GM23338 (cell line): ENCODE measurements at regions not wholly inside any gene's neighbourhood (a gene's known extent, or its start where the extent isn't known, plus 50 kb on each side); places are given as distances from the start of the nearest gene placed in this dataset.

Experiments
- CREB1 ChIP-seq: fragments of 250-450 bp; sonication (Bioruptor Pico); IDR thresholded peaks from 2 replicates; pipeline ENCODE4 v1.5.0; 2020; ENCODE audit warnings: low read depth, mild to moderate bottlenecking, moderate library complexity
- CTCF ChIP-seq, 2 experiments: fragments of 200-600 bp in 1 of 2; sonication (generic) in 1 of 2; conservative IDR thresholded peaks; 2 replicates each; pipeline versions ENCODE4 v1.5.1 to v1.6.1; 2016 to 2017; ENCODE audit warnings: antibody characterized with exemption in 2 of 2, low read depth in 2 of 2, mild to moderate bottlenecking in 2 of 2, moderate library complexity in 1 of 2
- ETS1 ChIP-seq: IDR thresholded peaks from 2 replicates; pipeline ENCODE4 v1.6.1; 2016; ENCODE audit warnings: antibody characterized with exemption
- EZH2 ChIP-seq: fragments of 200-600 bp; sonication (generic); IDR thresholded peaks from one replicate; pipeline ENCODE4 v1.8.0; 2017; ENCODE audit warnings: antibody characterized with exemption, mild to moderate bottlenecking, low read depth; ENCODE audit not compliant: unreplicated experiment
- EZH2phosphoT487 ChIP-seq: fragments of 200-600 bp; sonication (generic); IDR thresholded peaks from one replicate; pipeline ENCODE4 v1.8.1; 2018; ENCODE audit warnings: antibody characterized with exemption; ENCODE audit not compliant: unreplicated experiment
- POLR2AphosphoS5 ChIP-seq: IDR thresholded peaks from 2 replicates; pipeline ENCODE4 v1.6.1; 2016; ENCODE audit warnings: antibody characterized with exemption, low read depth
- STAT1 ChIP-seq: IDR thresholded peaks from one replicate; pipeline ENCODE4 v1.6.1; 2016; ENCODE audit warnings: antibody characterized with exemption; ENCODE audit not compliant: unreplicated experiment
- TF ChIP-seq, protein P1 (sequence below): IDR thresholded peaks from one replicate; pipeline ENCODE4 v1.6.1; 2018; ENCODE audit warnings: antibody characterized with exemption; ENCODE audit not compliant: unreplicated experiment

DNA sequence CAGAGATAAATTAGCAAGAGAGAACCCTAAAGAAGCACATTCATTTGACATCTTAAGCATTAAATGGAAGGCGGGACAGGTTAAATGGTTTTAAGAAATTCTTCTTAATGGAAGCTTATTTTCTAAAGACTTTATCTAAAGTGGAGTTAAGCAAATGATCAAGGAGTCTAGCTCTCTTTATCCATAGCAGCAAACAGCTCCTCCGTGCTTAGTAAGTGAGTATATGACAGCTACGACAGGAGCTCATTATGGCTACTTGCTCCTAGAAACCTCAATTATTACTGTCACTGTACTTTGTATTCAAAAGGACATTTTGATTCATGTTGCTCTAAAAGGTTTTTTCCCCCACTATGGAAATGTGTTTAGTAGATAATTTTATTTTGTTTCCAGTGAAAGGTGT lies 444.9 kb downstream of the TMX3 start:
- no peak for TF ChIP-seq CTCF (conservative IDR thresholded peaks at IDR 0.05; ENCODE audit: low read depth in 2 of 2)
- no peak for TF ChIP-seq EZH2phosphoT487
- TF ChIP-seq POLR2AphosphoS5 = no peak
- no peak for TF ChIP-seq EZH2
- TF ChIP-seq, protein P1, sequence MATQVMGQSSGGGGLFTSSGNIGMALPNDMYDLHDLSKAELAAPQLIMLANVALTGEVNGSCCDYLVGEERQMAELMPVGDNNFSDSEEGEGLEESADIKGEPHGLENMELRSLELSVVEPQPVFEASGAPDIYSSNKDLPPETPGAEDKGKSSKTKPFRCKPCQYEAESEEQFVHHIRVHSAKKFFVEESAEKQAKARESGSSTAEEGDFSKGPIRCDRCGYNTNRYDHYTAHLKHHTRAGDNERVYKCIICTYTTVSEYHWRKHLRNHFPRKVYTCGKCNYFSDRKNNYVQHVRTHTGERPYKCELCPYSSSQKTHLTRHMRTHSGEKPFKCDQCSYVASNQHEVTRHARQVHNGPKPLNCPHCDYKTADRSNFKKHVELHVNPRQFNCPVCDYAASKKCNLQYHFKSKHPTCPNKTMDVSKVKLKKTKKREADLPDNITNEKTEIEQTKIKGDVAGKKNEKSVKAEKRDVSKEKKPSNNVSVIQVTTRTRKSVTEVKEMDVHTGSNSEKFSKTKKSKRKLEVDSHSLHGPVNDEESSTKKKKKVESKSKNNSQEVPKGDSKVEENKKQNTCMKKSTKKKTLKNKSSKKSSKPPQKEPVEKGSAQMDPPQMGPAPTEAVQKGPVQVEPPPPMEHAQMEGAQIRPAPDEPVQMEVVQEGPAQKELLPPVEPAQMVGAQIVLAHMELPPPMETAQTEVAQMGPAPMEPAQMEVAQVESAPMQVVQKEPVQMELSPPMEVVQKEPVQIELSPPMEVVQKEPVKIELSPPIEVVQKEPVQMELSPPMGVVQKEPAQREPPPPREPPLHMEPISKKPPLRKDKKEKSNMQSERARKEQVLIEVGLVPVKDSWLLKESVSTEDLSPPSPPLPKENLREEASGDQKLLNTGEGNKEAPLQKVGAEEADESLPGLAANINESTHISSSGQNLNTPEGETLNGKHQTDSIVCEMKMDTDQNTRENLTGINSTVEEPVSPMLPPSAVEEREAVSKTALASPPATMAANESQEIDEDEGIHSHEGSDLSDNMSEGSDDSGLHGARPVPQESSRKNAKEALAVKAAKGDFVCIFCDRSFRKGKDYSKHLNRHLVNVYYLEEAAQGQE = no peak
- no peak for TF ChIP-seq ETS1
- TF ChIP-seq CREB1 (CRISPR knock-in tag) = no peak
- no peak for TF ChIP-seq STAT1
